CD4-positive, alpha-beta memory T cell (primary cell): ENCODE measurements at regions not wholly inside any gene's neighbourhood (a gene's known extent, or its start where the extent isn't known, plus 50 kb on each side); places are given as distances from the start of the nearest gene placed in this dataset.
"Not testable (repeated sequence)": the region's sequence is repeated elsewhere in the genome, so short reads cannot be mapped to it uniquely, and the experiment has no call there.

ENCODE experiments used
- CTCF ChIA-PET: fragments of 350-600 bp; sonication (Branson Sonifier 250); formaldehyde crosslinking; loops from one replicate; lab custom pipeline; 2021; ENCODE audit warnings: inconsistent platforms; ENCODE audit not compliant: partially characterized antibody; lab: Charles Lee
- POLR2A ChIA-PET: fragments of 350-600 bp; sonication (Branson Sonifier 250); formaldehyde crosslinking; loops from one replicate; lab custom pipeline; 2021; ENCODE audit not compliant: partially characterized antibody; lab: Charles Lee
- DNase-seq, 5 donors: peaks; one replicate each; pipeline versions ENCODE4 v3.0.0 to v3.0.0-alpha.2; 2020 to 2022; ENCODE audit warnings: mixed read lengths in 1 of 5
- H3K27ac ChIP-seq: one replicate; pipeline ENCODE4 v1.7.0; 2013; ENCODE audit warnings: low read depth, low read length
- H3K27me3 ChIP-seq: 2 replicates; pipeline ENCODE4 v1.7.0; 2013; ENCODE audit warnings: mild to moderate bottlenecking, low read length, moderate library complexity; ENCODE audit not compliant: insufficient read depth
- H3K36me3 ChIP-seq: 2 replicates; pipeline ENCODE4 v1.7.0; 2013; ENCODE audit warnings: mild to moderate bottlenecking, low read length, moderate library complexity; ENCODE audit not compliant: insufficient read depth
- H3K4me1 ChIP-seq: 2 replicates; pipeline ENCODE4 v1.7.0; 2013; ENCODE audit warnings: mild to moderate bottlenecking, low read length, moderate library complexity; ENCODE audit not compliant: insufficient read depth
- H3K4me3 ChIP-seq, 2 donors: one replicate each; pipeline ENCODE4 v1.7.0; 2013; ENCODE audit warnings: low read length in 2 of 2, mild to moderate bottlenecking in 1 of 2
- H3K9me3 ChIP-seq, 2 donors: one replicate each; pipeline ENCODE4 v1.7.0; 2013; ENCODE audit warnings: low read length in 2 of 2, control low read depth in 1 of 2; ENCODE audit not compliant: control insufficient read depth in 1 of 2
- H3K27ac Mint-ChIP-seq, 7 donors: one replicate each; pipeline ENCODE4 v1.8.0; 2020 to 2021; ENCODE audit warnings: mixed read lengths in 7 of 7, mild to moderate bottlenecking in 6 of 7, inconsistent platforms in 3 of 7, moderate library complexity in 3 of 7
- H3K27me3 Mint-ChIP-seq, 2 donors: one replicate each; pipeline ENCODE4 v1.8.0; 2020 to 2021; ENCODE audit warnings: mixed read lengths in 2 of 2
- H3K36me3 Mint-ChIP-seq, 2 donors: one replicate each; pipeline ENCODE4 v1.8.0; 2020 to 2021; ENCODE audit warnings: mixed read lengths in 2 of 2, inconsistent platforms in 1 of 2, mild to moderate bottlenecking in 1 of 2
- H3K4me1 Mint-ChIP-seq, 4 donors: one replicate each; pipeline ENCODE4 v1.8.0; 2020 to 2021; ENCODE audit warnings: mixed read lengths in 4 of 4, mild to moderate bottlenecking in 1 of 4
- H3K4me3 Mint-ChIP-seq, 8 donors: one replicate each; pipeline ENCODE4 v1.8.0; 2020 to 2021; ENCODE audit warnings: mixed read lengths in 8 of 8, mild to moderate bottlenecking in 7 of 8, moderate library complexity in 6 of 8, inconsistent platforms in 3 of 8
- H3K9me3 Mint-ChIP-seq, 8 donors: one replicate each; pipeline ENCODE4 v1.8.0; 2020 to 2021; ENCODE audit warnings: mixed read lengths in 8 of 8, mild to moderate bottlenecking in 5 of 8, inconsistent platforms in 3 of 8, moderate library complexity in 1 of 8
- intact Hi-C: fragments of 100-400 bp; cut with micrococcal nuclease; formaldehyde crosslinking; loops from one replicate; pipeline ENCODE4 v1.15.1; 2023

DNA sequence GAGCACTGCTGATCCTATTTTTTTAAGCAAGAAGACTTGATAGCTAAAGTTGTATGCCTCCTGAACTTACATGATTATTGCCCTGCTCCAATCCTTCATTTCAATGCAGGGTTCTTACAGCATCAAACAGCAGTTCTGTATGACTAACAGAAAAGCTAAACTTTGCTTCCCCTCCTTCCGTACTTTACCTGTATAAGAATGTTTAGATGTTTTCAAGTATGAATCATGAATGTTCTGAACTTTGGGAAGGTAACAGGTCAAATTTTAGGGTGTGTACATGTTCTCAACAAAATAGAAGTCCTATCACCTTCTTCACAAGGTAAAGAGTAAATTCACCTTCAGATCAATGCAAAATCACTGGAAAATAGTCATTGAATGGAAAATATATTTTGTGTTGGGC, 972.6 kb upstream of the SEMA6A start:
- Mint-ChIP-seq H3K4me3 (no peak overlapping the region), H3K27me3 (no peaks in the 10 kb centered on the region), H3K4me1 (no peaks in the 10 kb centered on the region), H3K36me3 (no peaks in the 10 kb centered on the region), H3K9me3 (peaks cover 0 to 8% (median 0%) of the 10 kb centered on the region in 8 donors), H3K27ac (no peak overlapping the region)
- ChIA-PET CTCF (no interaction called here), POLR2A (no interaction called here)
- H3K27me3 ChIP-seq = no peaks in the 10 kb centered on the region
- H3K4me1 ChIP-seq = no peaks in the 10 kb centered on the region
- H3K36me3 ChIP-seq = no peaks in the 10 kb centered on the region
- H3K27ac ChIP-seq = no peak overlapping the region
- no peaks in the 10 kb centered on the region for H3K9me3 ChIP-seq
- no peak for DNase-seq
- intact Hi-C loops = no loop called here
- H3K4me3 ChIP-seq = no peak overlapping the region

DNA sequence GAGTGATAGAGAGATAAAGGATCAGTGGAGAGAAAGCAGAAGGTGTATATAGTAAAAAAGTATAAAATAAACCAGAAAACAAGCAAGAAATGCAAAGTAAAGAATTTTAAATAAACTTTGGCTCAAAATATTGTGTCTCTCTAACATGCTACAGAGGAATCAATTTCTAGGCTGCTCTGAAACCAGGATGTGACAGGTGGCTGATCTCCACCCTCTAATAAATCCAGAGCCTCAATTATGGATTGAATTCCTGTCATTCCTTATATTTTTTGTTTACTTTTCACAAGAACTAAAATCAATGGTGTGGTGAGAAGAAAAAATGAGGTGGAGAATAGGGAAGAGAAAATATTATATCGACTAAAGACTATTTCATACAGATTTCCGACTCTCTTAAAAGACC, 965.1 kb upstream of the SEMA6A start:
- no peaks in the 10 kb centered on the region for H3K27me3 ChIP-seq
- H3K27me3 Mint-ChIP-seq = no peaks in the 10 kb centered on the region
- H3K4me3 ChIP-seq = no peak overlapping the region
- intact Hi-C loops = no loop called here
- ChIA-PET POLR2A (no interaction called here), CTCF (no interaction called here)
- H3K4me1 ChIP-seq = no peaks in the 10 kb centered on the region
- H3K4me1 Mint-ChIP-seq = no peaks in the 10 kb centered on the region
- peaks cover 0 to 6% (median under 1%) of the 10 kb centered on the region in 8 donors for H3K9me3 Mint-ChIP-seq
- no peaks in the 10 kb centered on the region for H3K36me3 ChIP-seq
- no peaks in the 10 kb centered on the region for H3K36me3 Mint-ChIP-seq
- no peak overlapping the region for H3K4me3 Mint-ChIP-seq
- no peak overlapping the region for H3K27ac Mint-ChIP-seq
- no peaks in the 10 kb centered on the region for H3K9me3 ChIP-seq
- H3K27ac ChIP-seq = no peak overlapping the region
- no peak for DNase-seq

DNA sequence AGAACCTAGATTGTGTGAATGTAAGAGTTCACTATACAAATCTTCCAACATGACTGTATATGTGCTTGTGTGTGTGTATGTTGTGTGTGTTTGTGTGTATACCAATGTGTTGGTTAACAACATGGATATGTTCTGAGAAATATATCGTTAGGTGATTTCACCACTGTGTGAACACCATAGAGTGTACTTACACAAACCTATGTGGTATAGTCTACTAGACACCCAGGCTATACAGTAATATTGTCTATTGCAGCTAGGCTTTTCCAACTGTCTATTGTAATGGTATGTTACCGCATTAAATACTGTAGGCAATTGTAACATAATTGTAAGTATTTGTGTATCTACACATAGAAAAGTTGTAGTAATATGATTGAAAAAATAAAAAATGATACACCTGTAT, 959.2 kb upstream of the SEMA6A start:
- H3K27ac ChIP-seq = no peak overlapping the region
- peaks cover 0 to 10% (median 2%) of the 10 kb centered on the region in 8 donors for H3K9me3 Mint-ChIP-seq
- no peak overlapping the region for H3K4me3 ChIP-seq
- intact Hi-C loops = no loop called here
- H3K9me3 ChIP-seq = no peaks in the 10 kb centered on the region
- H3K27me3 ChIP-seq = no peaks in the 10 kb centered on the region
- H3K27me3 Mint-ChIP-seq = no peaks in the 10 kb centered on the region
- H3K4me3 Mint-ChIP-seq = no peak overlapping the region
- no peaks in the 10 kb centered on the region for H3K4me1 Mint-ChIP-seq
- CTCF ChIA-PET = no interaction called here
- POLR2A ChIA-PET = no interaction called here
- no peaks in the 10 kb centered on the region for H3K36me3 Mint-ChIP-seq
- DNase-seq = no peak
- no peaks in the 10 kb centered on the region for H3K36me3 ChIP-seq
- H3K4me1 ChIP-seq = no peaks in the 10 kb centered on the region
- no peak overlapping the region for H3K27ac Mint-ChIP-seq

DNA sequence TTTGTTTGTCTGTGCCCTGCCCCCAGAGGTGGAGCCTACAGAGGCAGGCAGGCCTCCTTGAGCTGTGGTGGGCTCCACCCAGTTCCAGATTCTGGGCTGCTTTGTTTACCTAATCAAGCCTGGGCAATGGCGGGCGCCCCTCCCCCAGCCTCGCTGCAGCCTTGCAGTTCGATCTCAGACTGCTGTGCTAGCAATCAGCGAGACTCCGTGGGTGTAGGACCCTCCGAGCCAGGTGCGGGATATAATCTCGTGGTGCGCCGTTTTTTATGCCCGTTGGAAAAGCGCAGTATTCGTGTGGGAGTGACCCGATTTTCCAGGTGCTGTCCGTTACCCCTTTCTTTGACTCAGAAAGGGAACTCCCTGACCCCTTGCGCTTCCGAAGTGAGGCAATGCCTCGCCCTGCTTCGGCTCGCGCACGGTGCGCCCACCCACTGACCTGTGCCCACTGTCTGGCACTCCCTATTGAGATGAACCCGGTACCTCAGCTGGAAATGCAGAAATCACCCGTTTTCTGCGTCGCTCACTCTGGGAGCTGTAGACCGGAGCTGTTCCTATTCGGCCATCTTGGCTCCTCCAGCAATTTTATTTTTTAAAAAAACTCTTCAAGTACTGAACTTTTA, 958.5 kb upstream of the SEMA6A start:
- H3K4me1 Mint-ChIP-seq, H3K4me1 ChIP-seq, H3K27ac Mint-ChIP-seq, H3K27ac ChIP-seq, H3K4me3 ChIP-seq, DNase-seq, CTCF ChIA-PET, H3K36me3 Mint-ChIP-seq, H3K9me3 Mint-ChIP-seq, POLR2A ChIA-PET, H3K36me3 ChIP-seq, H3K9me3 ChIP-seq, H3K27me3 Mint-ChIP-seq, H3K4me3 Mint-ChIP-seq, H3K27me3 ChIP-seq, intact Hi-C loops: not testable (repeated sequence)

DNA sequence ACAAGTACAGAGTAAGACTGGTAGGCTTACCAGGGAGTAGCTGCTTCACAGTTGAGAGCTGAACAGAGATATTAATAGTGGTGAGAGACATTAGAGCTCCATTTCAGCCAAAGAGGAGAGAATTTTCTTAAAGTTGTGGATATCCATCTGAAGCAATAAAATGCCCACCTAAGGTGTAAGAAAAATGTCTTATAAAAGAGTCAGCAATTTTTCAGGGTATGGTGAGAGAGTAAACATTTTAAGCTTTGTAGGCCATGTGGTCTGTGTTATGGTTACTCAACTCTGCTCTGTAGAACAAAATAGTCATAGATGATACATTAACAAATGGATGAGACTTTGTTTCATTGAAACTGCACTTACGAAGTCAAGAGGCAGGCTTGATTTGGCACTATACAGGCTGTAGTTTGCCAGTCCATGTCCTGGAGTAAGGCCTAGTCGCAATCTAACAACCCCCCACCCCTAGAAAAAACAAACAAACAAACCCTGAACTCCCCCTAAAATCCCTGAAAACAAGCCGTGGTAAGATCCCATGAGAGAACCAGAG, 945.4 kb upstream of the SEMA6A start:
- POLR2A ChIA-PET = no interaction called here
- no peaks in the 10 kb centered on the region for H3K4me1 Mint-ChIP-seq
- CTCF ChIA-PET = no interaction called here

DNA sequence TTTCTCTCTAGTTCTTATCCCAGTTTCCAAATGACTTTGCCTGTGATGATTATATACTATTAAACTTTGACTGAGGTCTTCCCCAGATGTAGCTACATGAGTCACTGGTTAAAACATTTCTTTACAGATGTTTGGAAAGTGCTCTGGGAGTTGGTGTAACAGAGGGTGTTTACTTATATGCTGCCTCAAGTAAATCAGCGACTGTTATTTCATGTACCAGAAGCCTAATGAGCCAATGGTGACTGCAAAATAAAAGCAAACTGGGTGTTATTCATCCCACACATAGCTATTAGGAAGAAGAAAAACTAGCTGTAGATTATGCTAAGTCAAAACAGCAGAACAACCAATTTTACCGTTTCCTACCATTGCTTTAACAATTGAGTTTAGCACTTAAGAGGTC, 929.7 kb upstream of the SEMA6A start:
- no peaks in the 10 kb centered on the region for H3K36me3 ChIP-seq
- ChIA-PET POLR2A (no interaction called here), CTCF (no interaction called here)
- DNase-seq = no peak
- no peak overlapping the region for H3K27ac ChIP-seq
- no peaks in the 10 kb centered on the region for H3K36me3 Mint-ChIP-seq
- no peaks in the 10 kb centered on the region for H3K27me3 ChIP-seq
- H3K9me3 Mint-ChIP-seq = peaks cover 0 to 7% (median 5%) of the 10 kb centered on the region in 8 donors
- intact Hi-C loops = no loop called here
- no peaks in the 10 kb centered on the region for H3K4me1 Mint-ChIP-seq
- no peak overlapping the region for H3K27ac Mint-ChIP-seq
- no peak overlapping the region for H3K4me3 Mint-ChIP-seq
- no peak overlapping the region for H3K4me3 ChIP-seq
- H3K27me3 Mint-ChIP-seq = no peaks in the 10 kb centered on the region
- no peaks in the 10 kb centered on the region for H3K9me3 ChIP-seq
- no peaks in the 10 kb centered on the region for H3K4me1 ChIP-seq

More for the DNA sequence above, 945.4 kb upstream of the SEMA6A start:
- H3K27ac ChIP-seq = no peak overlapping the region
- H3K4me3 ChIP-seq = no peak overlapping the region
- no peaks in the 10 kb centered on the region for H3K36me3 ChIP-seq
- Mint-ChIP-seq H3K9me3 (peaks cover 0 to 24% (median 6%) of the 10 kb centered on the region in 8 donors), H3K4me3 (no peak overlapping the region), H3K36me3 (no peaks in the 10 kb centered on the region), H3K27me3 (no peaks in the 10 kb centered on the region), H3K27ac (no peak overlapping the region)
- no peaks in the 10 kb centered on the region for H3K27me3 ChIP-seq
- no peak for DNase-seq
- no peaks in the 10 kb centered on the region for H3K9me3 ChIP-seq
- intact Hi-C loops = no loop called here
- no peaks in the 10 kb centered on the region for H3K4me1 ChIP-seq

DNA sequence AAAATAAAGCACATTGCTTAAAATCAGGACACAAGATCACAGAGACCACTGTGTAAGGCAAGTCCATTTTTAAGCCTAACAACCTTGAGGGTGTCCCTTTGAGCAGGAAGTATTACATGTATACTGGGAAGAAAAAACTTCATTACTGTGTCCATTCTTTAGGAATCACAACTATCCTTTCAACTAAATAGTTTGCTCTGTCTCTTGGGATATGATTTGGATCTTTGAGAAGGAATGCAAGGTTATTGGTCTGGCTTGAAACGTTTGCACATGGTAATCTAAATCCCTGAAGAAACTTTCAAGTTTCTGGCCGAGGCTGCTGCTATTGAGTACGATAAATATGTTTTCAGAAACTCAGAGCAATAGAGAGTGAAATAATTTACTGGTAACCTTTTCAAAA, 923.0 kb upstream of the SEMA6A start:
- Histone ChIP-seq H3K4me3 (no peak overlapping the region), H3K9me3 (no peaks in the 10 kb centered on the region), H3K27me3 (no peaks in the 10 kb centered on the region), H3K36me3 (no peaks in the 10 kb centered on the region), H3K4me1 (no peaks in the 10 kb centered on the region), H3K27ac (no peak overlapping the region)
- Mint-ChIP-seq H3K4me1 (no peaks in the 10 kb centered on the region), H3K4me3 (no peak overlapping the region), H3K27me3 (no peaks in the 10 kb centered on the region), H3K9me3 (peaks cover 0 to 5% (median 3%) of the 10 kb centered on the region in 8 donors), H3K36me3 (no peaks in the 10 kb centered on the region), H3K27ac (no peak overlapping the region)
- intact Hi-C loops = no loop called here
- no peak for DNase-seq
- ChIA-PET CTCF (no interaction called here), POLR2A (no interaction called here)
